ENCODE measurements at regions not wholly inside any gene's neighbourhood (a gene's known extent, or its start where the extent isn't known, plus 50 kb on each side); places are given as distances from the start of the nearest gene placed in this dataset.

GRCh38 chr16:79716645-79717332, 116.3 kb upstream of the MAF start:
- no peak for TF ChIP-seq CTCF (conservative IDR thresholded peaks at IDR 0.05)
- H3K27ac ChIP-seq, result no peak overlapping the region

GRCh38 chr16:79715061-79715460, 114.5 kb upstream of the MAF start:
- H3K27ac ChIP-seq, result no peak overlapping the region
- no peak for TF ChIP-seq CTCF (conservative IDR thresholded peaks at IDR 0.05)

- TF ChIP-seq CTCF (conservative IDR thresholded peaks at IDR 0.05), result no peak
- no peak overlapping the region for H3K27ac ChIP-seq
Measured at GRCh38 chr16:79714440-79714839, 113.9 kb upstream of the MAF start.

- TF ChIP-seq CTCF (conservative IDR thresholded peaks at IDR 0.05), result no peak
- no peak overlapping the region for H3K27ac ChIP-seq
Measured at GRCh38 chr16:79713609-79714309, 113.2 kb upstream of the MAF start.

GRCh38 chr16:79712276-79712675, 111.7 kb upstream of the MAF start:
- H3K27ac ChIP-seq, result peak overlapping the region; percentile 64
- no peak for TF ChIP-seq CTCF (conservative IDR thresholded peaks at IDR 0.05)

GRCh38 chr16:79707876-79708275, 107.3 kb upstream of the MAF start:
- H3K27ac ChIP-seq, result no peak overlapping the region
- no peak for TF ChIP-seq CTCF (conservative IDR thresholded peaks at IDR 0.05)

GRCh38 chr16:79703066-79703465, 102.5 kb upstream of the MAF start:
- no peak for TF ChIP-seq CTCF (conservative IDR thresholded peaks at IDR 0.05)
- H3K27ac ChIP-seq, result no peak overlapping the region
